Panc1 (cell line): ENCODE measurements at regions not wholly inside any gene's neighbourhood (a gene's known extent, or its start where the extent isn't known, plus 50 kb on each side); places are given as distances from the start of the nearest gene placed in this dataset.
"Not testable (repeated sequence)": the region's sequence is repeated elsewhere in the genome, so short reads cannot be mapped to it uniquely, and the experiment has no call there.

Experiments
- ATAC-seq: fragments of 200-7000 bp; cut with Tn5 transposase; 2 replicates; pipeline ENCODE4 v1.9.1; 2020; ENCODE audit warnings: mild to moderate bottlenecking, moderate library complexity
- BruUV-seq: library from RNA; stranded (reverse); fragments of 400-500 nt; replicated peaks from 2 replicates; lab custom pipeline; 2021; lab: Mats Ljungman, UMichigan
- CTCF ChIA-PET: fragments of 300-600 bp; sonication (Branson Sonifier 250); formaldehyde crosslinking; loops from one replicate; lab custom pipeline; 2022; ENCODE audit warnings: antibody characterized with exemption; lab: Charles Lee
- POLR2A ChIA-PET: fragments of 300-600 bp; sonication (Branson Sonifier 250); formaldehyde crosslinking; loops from one replicate; lab custom pipeline; 2022; ENCODE audit warnings: antibody characterized with exemption; lab: Charles Lee
- DNase-seq: peaks from one replicate; pipeline ENCODE4 v3.0.0-alpha.2; 2010; ENCODE audit warnings: low read depth, low spot score
- H3K27ac ChIP-seq: 2 replicates; pipeline ENCODE4 v1.5.1; 2011; ENCODE audit warnings: mild to moderate bottlenecking, low read length, inconsistent platforms
- H3K27me3 ChIP-seq: fragments of 200-500 bp; sonication (Bioruptor generic); 2 replicates; pipeline ENCODE4 v1.6.0; 2014; ENCODE audit warnings: low read length, inconsistent platforms; ENCODE audit not compliant: control insufficient read depth, insufficient read depth
- H3K36me3 ChIP-seq: fragments of 200-500 bp; sonication (Bioruptor generic); 2 replicates; pipeline ENCODE4 v1.5.1; 2014; ENCODE audit warnings: inconsistent platforms, mild to moderate bottlenecking, low read length, moderate library complexity; ENCODE audit not compliant: control insufficient read depth, insufficient read depth
- H3K4me1 ChIP-seq: 2 replicates; pipeline ENCODE4 v1.5.1; 2011; ENCODE audit warnings: inconsistent platforms, mild to moderate bottlenecking, low read length, moderate library complexity; ENCODE audit not compliant: control insufficient read depth, insufficient read depth
- H3K4me3 ChIP-seq, 2 experiments: 2 replicates each; pipeline ENCODE4 v1.5.1; 2011 to 2012; ENCODE audit warnings: low read depth in 2 of 2, low read length in 2 of 2, mild to moderate bottlenecking in 2 of 2, inconsistent platforms in 1 of 2, moderate library complexity in 1 of 2
- H3K9me3 ChIP-seq: fragments of 200-500 bp; sonication (Bioruptor generic); 2 replicates; pipeline ENCODE4 v1.5.1; 2014; ENCODE audit warnings: low read depth, mild to moderate bottlenecking, inconsistent platforms, low read length, moderate library complexity; ENCODE audit not compliant: control insufficient read depth, insufficient read depth
- CTCF ChIP-seq: fragments of 450-650 bp; IDR thresholded peaks from 2 replicates; pipeline ENCODE4 v1.5.1; 2017; ENCODE audit warnings: mild to moderate bottlenecking
- POLR2AphosphoS5 ChIP-seq: IDR thresholded peaks from 2 replicates; pipeline ENCODE4 v1.6.1; 2012; ENCODE audit warnings: mild to moderate bottlenecking, low read depth, low read length, moderate library complexity
- REST ChIP-seq, 2 experiments: IDR thresholded peaks; 2 replicates each; pipeline ENCODE4 v1.6.1; 2011 to 2012; ENCODE audit warnings: low read depth in 2 of 2, control low read depth in 1 of 2, low read length in 1 of 2, mild to moderate bottlenecking in 1 of 2, moderate library complexity in 1 of 2; ENCODE audit not compliant: insufficient read depth in 1 of 2
- SIN3A ChIP-seq: IDR thresholded peaks from 2 replicates; pipeline ENCODE4 v1.6.1; 2012; ENCODE audit warnings: low read depth, mild to moderate bottlenecking, low read length, moderate library complexity, borderline replicate concordance; ENCODE audit not compliant: insufficient read depth
- TCF7L2 ChIP-seq: IDR thresholded peaks from 2 replicates; pipeline ENCODE4 v1.6.1; 2011; ENCODE audit warnings: mild to moderate bottlenecking, low read depth, low read length, inconsistent platforms
- in situ Hi-C: cut with HindIII; loops from 2 replicates; pipeline ENCODE4 v1.10.0; 2016; ENCODE audit warnings: low sequenced_read_pairs, low pct_unique_long_range_greater_than_20kb
- intact Hi-C: fragments of 100-400 bp; cut with micrococcal nuclease; formaldehyde crosslinking; loops from one replicate; pipeline ENCODE4 v1.10.0; 2022; ENCODE audit not compliant: unreplicated experiment

GRCh38 chr6:28675600-28675999 is 149.9 kb downstream of the GPX5 start:
- Histone ChIP-seq H3K4me3 (no peak overlapping the region), H3K36me3 (no peaks in the 10 kb centered on the region), H3K9me3 (no peaks in the 10 kb centered on the region), H3K27ac (no peak overlapping the region), H3K27me3 (no peaks in the 10 kb centered on the region), H3K4me1 (no peaks in the 10 kb centered on the region)
- ChIA-PET CTCF (no interaction called here), POLR2A (no interaction called here)
- ATAC-seq (no peak), DNase-seq (no peak)
- intact Hi-C loops: no loop called here
- TF ChIP-seq REST (IDR thresholded peaks at IDR 0.05; ENCODE audit: insufficient read depth in 1 of 2, low read depth in 2 of 2, low read length in 1 of 2) (no peak), CTCF (no peak), POLR2AphosphoS5 (no peak), TCF7L2 (no peak), SIN3A (no peak)
- in situ Hi-C loops: no loop called here
- no TSS peak for BruUV-seq

GRCh38 chr6:28682542-28682941 is 156.9 kb downstream of the GPX5 start:
- Histone ChIP-seq H3K4me1 (peaks cover 4% of the 10 kb centered on the region), H3K4me3 (no peak overlapping the region), H3K27ac (no peak overlapping the region), H3K36me3 (no peaks in the 10 kb centered on the region), H3K27me3 (peaks cover 2% of the 10 kb centered on the region; the same call in 1 of the 2 replicates), H3K9me3 (no peaks in the 10 kb centered on the region)
- DNase-seq (no peak), ATAC-seq (no peak)
- ChIA-PET POLR2A (no interaction called here), CTCF (no interaction called here)
- in situ Hi-C loops: no loop called here
- intact Hi-C loops: loop anchor here (10.0 kb wide), 1 partner anchor 288 kb away; the partner anchor contains the start of gene ZSCAN12
- TF ChIP-seq SIN3A (no peak), CTCF (no peak), POLR2AphosphoS5 (no peak), REST (IDR thresholded peaks at IDR 0.05; ENCODE audit: insufficient read depth in 1 of 2, low read depth in 2 of 2, low read length in 1 of 2) (no peak), TCF7L2 (no peak)
- BruUV-seq: no TSS peak

- in situ Hi-C loops, POLR2A ChIA-PET, ATAC-seq, H3K4me1 ChIP-seq, H3K9me3 ChIP-seq, H3K27me3 ChIP-seq, H3K27ac ChIP-seq, CTCF ChIA-PET, H3K36me3 ChIP-seq, DNase-seq, BruUV-seq: not testable (repeated sequence)
- intact Hi-C loops: loop anchor here (10.0 kb wide), 1 partner anchor 288 kb away; the partner anchor contains the start of gene ZSCAN12
- peak overlapping the region; percentile 5 to 45; a peak in 3 of 4 replicates for H3K4me3 ChIP-seq
Measured at GRCh38 chr6:28682956-28683685, 157.4 kb downstream of the GPX5 start.
